ENCODE measurements at regions not wholly inside any gene's neighbourhood (a gene's known extent, or its start where the extent isn't known, plus 50 kb on each side); places are given as distances from the start of the nearest gene placed in this dataset.

- Histone ChIP-seq H3K36me3 (ENCODE audit: control insufficient read depth in 2 of 2, extremely low read depth in 1 of 2, insufficient read depth in 2 of 2, low read length in 2 of 2) (no peaks in the 10 kb centered on the region), H3K4me3 (replicated peaks in 1 of 3; ENCODE audit: insufficient read depth in 1 of 3, low read depth in 1 of 3, low read length in 3 of 3) (no peak overlapping the region), H3K27ac (ENCODE audit: insufficient read depth, low read depth, low read length) (no peak overlapping the region), H3K27me3 (ENCODE audit: control insufficient read depth in 2 of 2, insufficient read depth in 2 of 2, low read length in 2 of 2) (no peaks in the 10 kb centered on the region), H3K4me2 (ENCODE audit: insufficient read depth, low read length) (no peak overlapping the region), H3K9me1 (replicated peaks; ENCODE audit: control insufficient read depth, extremely low read depth, insufficient read depth, low read length) (no peaks in the 10 kb centered on the region), H2AFZ (ENCODE audit: low read depth, low read length) (no peak overlapping the region), H3K9ac (replicated peaks; ENCODE audit: extremely low read depth, insufficient read depth, low read length) (no peak overlapping the region), H3K9me3 (replicated peaks; ENCODE audit: control insufficient read depth, insufficient read depth, low read length) (no peaks in the 10 kb centered on the region), H4K20me1 (replicated peaks; ENCODE audit: control insufficient read depth, extremely low read depth, insufficient read depth, low read length) (no peaks in the 10 kb centered on the region), H3K79me2 (ENCODE audit: control insufficient read depth, insufficient read depth, low read length) (no peaks in the 10 kb centered on the region), H3K4me1 (ENCODE audit: control insufficient read depth, extremely low read depth, insufficient read depth, low read length) (no peaks in the 10 kb centered on the region)
- CTCF ChIA-PET = no interaction called here
- no peak for FAIRE-seq
- TF ChIP-seq EZH2 (IDR thresholded peaks at IDR 0.05; ENCODE audit: borderline replicate concordance, low read depth, low read length, severe bottlenecking) = no peak
- TF ChIP-seq FOS (IDR thresholded peaks at IDR 0.05; ENCODE audit: borderline replicate concordance, insufficient read depth, low read length) = no peak
- TF ChIP-seq MAX (IDR thresholded peaks at IDR 0.05; ENCODE audit: insufficient read depth, insufficient read length) = no peak
- no peak for TF ChIP-seq POLR2AphosphoS5 (IDR thresholded peaks at IDR 0.05; ENCODE audit: insufficient read depth, low read depth, low read length)
- TF ChIP-seq MYC (IDR thresholded peaks at IDR 0.05; ENCODE audit: low read depth, low read length) = no peak
- no peak for TF ChIP-seq JUN (IDR thresholded peaks at IDR 0.05; ENCODE audit: borderline replicate concordance, insufficient read depth, insufficient read length, low read depth)
- no peak for TF ChIP-seq GATA2 (IDR thresholded peaks at IDR 0.05; ENCODE audit: insufficient read depth, insufficient read length, low read depth, low read length)
- POLR2A ChIA-PET = no interaction called here
- intact Hi-C loops (cut with micrococcal nuclease) = no loop called here
- no peak for DNase-seq (ENCODE audit: low read depth, low spot score)
- no TSS peak for BruUV-seq (replicated peaks)
- dilution Hi-C loops (cut with MboI; ENCODE audit: extremely low pct_ligation_motif_present, low sequenced_read_pairs) = no loop called here
Measured at GRCh38 chrX:142002471-142002870, 98.8 kb downstream of the MAGEC1 start.

GRCh38 chrX:142001934-142002333 lies 98.2 kb downstream of the MAGEC1 start:
- Histone ChIP-seq H2AFZ (ENCODE audit: low read depth, low read length) (no peak overlapping the region), H4K20me1 (replicated peaks; ENCODE audit: control insufficient read depth, extremely low read depth, insufficient read depth, low read length) (no peaks in the 10 kb centered on the region), H3K4me1 (ENCODE audit: control insufficient read depth, extremely low read depth, insufficient read depth, low read length) (no peaks in the 10 kb centered on the region), H3K27me3 (ENCODE audit: control insufficient read depth in 2 of 2, insufficient read depth in 2 of 2, low read length in 2 of 2) (no peaks in the 10 kb centered on the region), H3K4me2 (ENCODE audit: insufficient read depth, low read length) (no peak overlapping the region), H3K9me1 (replicated peaks; ENCODE audit: control insufficient read depth, extremely low read depth, insufficient read depth, low read length) (no peaks in the 10 kb centered on the region), H3K4me3 (replicated peaks in 1 of 3; ENCODE audit: insufficient read depth in 1 of 3, low read depth in 1 of 3, low read length in 3 of 3) (no peak overlapping the region), H3K36me3 (ENCODE audit: control insufficient read depth in 2 of 2, extremely low read depth in 1 of 2, insufficient read depth in 2 of 2, low read length in 2 of 2) (no peaks in the 10 kb centered on the region), H3K79me2 (ENCODE audit: control insufficient read depth, insufficient read depth, low read length) (no peaks in the 10 kb centered on the region), H3K9me3 (replicated peaks; ENCODE audit: control insufficient read depth, insufficient read depth, low read length) (no peaks in the 10 kb centered on the region), H3K27ac (ENCODE audit: insufficient read depth, low read depth, low read length) (no peak overlapping the region), H3K9ac (replicated peaks; ENCODE audit: extremely low read depth, insufficient read depth, low read length) (no peak overlapping the region)
- POLR2A ChIA-PET = no interaction called here
- dilution Hi-C loops (cut with MboI; ENCODE audit: extremely low pct_ligation_motif_present, low sequenced_read_pairs) = no loop called here
- no peak for DNase-seq (ENCODE audit: low read depth, low spot score)
- no peak for FAIRE-seq
- intact Hi-C loops (cut with micrococcal nuclease) = no loop called here
- BruUV-seq (replicated peaks) = no TSS peak
- TF ChIP-seq CTCF (IDR thresholded peaks at IDR 0.05; ENCODE audit: extremely low read depth in 1 of 2, insufficient read depth in 1 of 2, low read depth in 1 of 2, low read length in 2 of 2) (no peak), MAX (IDR thresholded peaks at IDR 0.05; ENCODE audit: insufficient read depth, insufficient read length) (no peak), MYC (IDR thresholded peaks at IDR 0.05; ENCODE audit: low read depth, low read length) (no peak)
- CTCF ChIA-PET = no interaction called here
